ENCODE measurements at regions not wholly inside any gene's neighbourhood (a gene's known extent, or its start where the extent isn't known, plus 50 kb on each side); places are given as distances from the start of the nearest gene placed in this dataset.

DNA sequence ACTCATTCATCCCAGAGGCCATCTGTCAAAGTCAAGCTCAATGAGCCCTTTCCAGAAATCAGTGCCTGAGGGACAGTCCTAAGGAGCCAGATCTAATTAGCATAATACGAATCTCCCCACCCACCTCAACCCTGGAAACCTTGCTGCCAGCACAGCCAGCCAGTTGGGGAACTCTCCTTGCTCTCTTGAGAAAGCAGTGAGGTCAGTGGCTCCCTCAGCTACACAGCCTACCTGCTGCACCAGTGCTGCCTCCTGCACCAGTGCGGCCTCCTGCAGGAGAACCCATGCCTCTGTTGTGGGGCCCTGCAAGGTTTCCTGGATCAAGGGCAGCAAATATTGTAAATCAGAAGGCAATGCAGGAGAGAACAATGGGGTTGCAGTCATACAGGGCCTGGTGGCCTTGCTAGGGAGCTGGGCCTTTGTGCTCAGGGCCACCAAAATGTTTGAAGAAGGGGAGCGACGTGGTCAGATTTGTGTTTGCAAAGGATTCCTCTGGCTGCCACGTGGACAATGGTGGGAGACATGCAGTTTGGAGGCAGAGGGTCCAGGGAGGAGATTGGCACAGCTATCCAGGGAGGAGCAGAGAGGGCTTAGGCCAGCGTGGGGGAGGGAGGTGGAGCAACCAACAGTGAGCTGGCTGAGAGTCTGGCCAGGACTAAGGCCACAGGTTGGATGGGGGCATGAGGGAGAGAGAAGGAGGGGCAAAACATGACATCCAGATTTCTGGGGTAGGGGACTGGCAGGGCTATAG, 124.3 kb upstream of the MAMLD1 start:
- TF ChIP-seq CTCF (conservative IDR thresholded peaks at IDR 0.05) = no peak
- no peak for TF ChIP-seq ZFX (IDR thresholded peaks at IDR 0.05)

All from C4-2B (cell line).